Prostate gland (tissue), 2 donors: ENCODE measurements at regions not wholly inside any gene's neighbourhood (a gene's known extent, or its start where the extent isn't known, plus 50 kb on each side); places are given as distances from the start of the nearest gene placed in this dataset.

Experiments used
- DNase-seq: peaks from one replicate; pipeline ENCODE4 v3.0.0-alpha.2; 2019; ENCODE audit warnings: low spot score
- H3K27ac ChIP-seq, 2 donors: fragments of 200-600 bp; sonication (generic); 2 replicates each; pipeline ENCODE4 v1.5.1; 2017 to 2019
- H3K27me3 ChIP-seq: fragments of 200-600 bp; sonication (generic); replicated peaks from 2 replicates; pipeline ENCODE4 v1.5.1; 2019; ENCODE audit not compliant: insufficient read depth
- H3K36me3 ChIP-seq, 2 donors: fragments of 200-600 bp; sonication (generic); 1 replicate in 1 of 2; 2 replicates in 1 of 2; pipeline versions ENCODE4 v1.5.1 to v1.8.1; 2017 to 2019
- H3K4me1 ChIP-seq: fragments of 200-600 bp; sonication (generic); replicated peaks from 2 replicates; pipeline ENCODE4 v1.5.1; 2019
- H3K4me3 ChIP-seq, 2 donors: fragments of 200-600 bp; sonication (generic); 2 replicates each; pipeline ENCODE4 v1.5.1; 2017 to 2019
- H3K9me3 ChIP-seq: fragments of 200-600 bp; sonication (generic); 2 replicates; pipeline ENCODE4 v1.5.1; 2017
- CTCF ChIP-seq, 4 experiments: fragments of 200-600 bp in 2 of 4; fragments of 450-650 bp in 2 of 4; sonication (generic) in 2 of 4; IDR thresholded peaks; 1 replicate in 3 of 4; 2 replicates in 1 of 4; pipeline ENCODE4 v1.5.1; 2016 to 2019; ENCODE audit warnings: antibody characterized with exemption in 4 of 4, mild to moderate bottlenecking in 2 of 4, moderate library complexity in 2 of 4
- POLR2A ChIP-seq: fragments of 450-650 bp; IDR thresholded peaks from one replicate; pipeline ENCODE4 v1.6.1; 2016; ENCODE audit warnings: antibody characterized with exemption, mild to moderate bottlenecking
- POLR2AphosphoS5 ChIP-seq: sonication (generic); formaldehyde crosslinking; IDR thresholded peaks from one replicate; pipeline ENCODE4 v1.6.1; 2017; ENCODE audit warnings: antibody characterized with exemption
- WGBS: methylation state at CpG from one replicate; pipeline ENCODE4 v1.1.5; 2018; 5-methylcytosine and 5-hydroxymethylcytosine counted together
- intact Hi-C: fragments of 100-400 bp; cut with DNase I; formaldehyde crosslinking; loops from one replicate; pipeline ENCODE4 v1.14.2; 2022

GRCh38 chr13:38415233-38415632 is 65.6 kb downstream of the UFM1 start:
- Histone ChIP-seq H3K4me3 (no peak overlapping the region), H3K4me1 (no peaks in the 10 kb centered on the region), H3K27me3 (no peaks in the 10 kb centered on the region), H3K27ac (no peak overlapping the region), H3K36me3 (no peaks in the 10 kb centered on the region), H3K9me3 (no peaks in the 10 kb centered on the region)
- DNase-seq: no peak
- WGBS: 52% methylated on average over 5 of the region's 5 CpGs
- intact Hi-C loops: no loop called here
- TF ChIP-seq POLR2A: no peak
- no peak for TF ChIP-seq POLR2AphosphoS5
- TF ChIP-seq CTCF (IDR thresholded peaks at IDR 0.05): no peak

GRCh38 chr13:38417241-38417640 is 67.6 kb downstream of the UFM1 start:
- no peak for DNase-seq
- WGBS: 88% methylated on average over 1 of the region's 1 CpG
- no peaks in the 10 kb centered on the region for H3K9me3 ChIP-seq
- no peaks in the 10 kb centered on the region for H3K36me3 ChIP-seq
- intact Hi-C loops: no loop called here
- H3K4me3 ChIP-seq: no peak overlapping the region
- H3K27ac ChIP-seq: no peak overlapping the region
- H3K27me3 ChIP-seq: no peaks in the 10 kb centered on the region
- H3K4me1 ChIP-seq: no peaks in the 10 kb centered on the region
- TF ChIP-seq POLR2AphosphoS5: no peak
- no peak for TF ChIP-seq POLR2A
- no peak for TF ChIP-seq CTCF (IDR thresholded peaks at IDR 0.05)

GRCh38 chr13:38417727-38418126 is 68.1 kb downstream of the UFM1 start:
- 69% methylated on average over 2 of the region's 2 CpGs for WGBS

GRCh38 chr13:38418286-38418685 is 68.6 kb downstream of the UFM1 start:
- no peak for DNase-seq
- Histone ChIP-seq H3K27ac (no peak overlapping the region), H3K36me3 (no peaks in the 10 kb centered on the region), H3K4me1 (no peaks in the 10 kb centered on the region), H3K27me3 (no peaks in the 10 kb centered on the region), H3K4me3 (no peak overlapping the region), H3K9me3 (no peaks in the 10 kb centered on the region)
- intact Hi-C loops: no loop called here
- TF ChIP-seq CTCF (IDR thresholded peaks at IDR 0.05): no peak
- TF ChIP-seq POLR2AphosphoS5: no peak
- TF ChIP-seq POLR2A: no peak

More at GRCh38 chr13:38417727-38418126, 68.1 kb downstream of the UFM1 start:
- TF ChIP-seq CTCF (IDR thresholded peaks at IDR 0.05) (peak in 1 of 4 experiments; percentile 14), POLR2AphosphoS5 (no peak)
- H3K36me3 ChIP-seq: no peaks in the 10 kb centered on the region
- no peak for DNase-seq
- H3K27ac ChIP-seq: no peak overlapping the region
- no peaks in the 10 kb centered on the region for H3K27me3 ChIP-seq
- intact Hi-C loops: no loop called here
- H3K4me3 ChIP-seq: no peak overlapping the region
- no peaks in the 10 kb centered on the region for H3K4me1 ChIP-seq
- no peaks in the 10 kb centered on the region for H3K9me3 ChIP-seq

GRCh38 chr13:38419312-38419873 is 69.7 kb downstream of the UFM1 start:
- TF ChIP-seq POLR2A: no peak
- no peak for TF ChIP-seq CTCF (IDR thresholded peaks at IDR 0.05)
- TF ChIP-seq POLR2AphosphoS5: no peak
- no peak for DNase-seq
- Histone ChIP-seq H3K9me3 (no peaks in the 10 kb centered on the region), H3K27ac (no peak overlapping the region), H3K4me3 (no peak overlapping the region), H3K4me1 (no peaks in the 10 kb centered on the region), H3K27me3 (no peaks in the 10 kb centered on the region), H3K36me3 (no peaks in the 10 kb centered on the region)
- WGBS: 80% methylated on average over 3 of the region's 3 CpGs
- intact Hi-C loops: no loop called here
